GM18519 (cell line): ENCODE measurements at regions not wholly inside any gene's neighbourhood (a gene's known extent, or its start where the extent isn't known, plus 50 kb on each side); places are given as distances from the start of the nearest gene placed in this dataset.

ENCODE experiments used
- ATAC-seq: cut with Tn5 transposase; IDR thresholded peaks from one replicate; pipeline ENCODE4 v1.9.1; 2021; ENCODE audit warnings: mild to moderate bottlenecking, moderate library complexity; ENCODE audit not compliant: unreplicated experiment, low FRiP score

DNA sequence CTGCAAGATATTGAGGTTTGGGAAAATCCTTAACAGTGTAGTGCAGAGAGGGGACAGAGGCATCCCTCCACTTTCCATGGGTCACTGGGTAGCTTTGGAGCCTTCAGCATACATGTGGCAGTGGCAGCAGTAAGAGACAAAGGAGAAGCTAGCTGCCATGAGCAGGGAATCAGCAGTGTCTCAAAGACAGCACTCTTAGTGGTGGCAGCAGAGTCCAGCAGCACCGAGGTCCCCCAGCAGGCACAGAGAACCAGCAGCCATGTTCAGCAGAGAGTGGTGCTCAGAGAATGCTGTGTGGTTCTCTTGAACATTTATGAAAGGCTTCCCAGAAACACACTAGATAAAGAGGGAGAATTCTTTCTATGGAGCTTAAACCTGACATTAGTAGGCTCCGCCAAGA, 308.5 kb downstream of the CENPC start:
- no peak for ATAC-seq

DNA sequence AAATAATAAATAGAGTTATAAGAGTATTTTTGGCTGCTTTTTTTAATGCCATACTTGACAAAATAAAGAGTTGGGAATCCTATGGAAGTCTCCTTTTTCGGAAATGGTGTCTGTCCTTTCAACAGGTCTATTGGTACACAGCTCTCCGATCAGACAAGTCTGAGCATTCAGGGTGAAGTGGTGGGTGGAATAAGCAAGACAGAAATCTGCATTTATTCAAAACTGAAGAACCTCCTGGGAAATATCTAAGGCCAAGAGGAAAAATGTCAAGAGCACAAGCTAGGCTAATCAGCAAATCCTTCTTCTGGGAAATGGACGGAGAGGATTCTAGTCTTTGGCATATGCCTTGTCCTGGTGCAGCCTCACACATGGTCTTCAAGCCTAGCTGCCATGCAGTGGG, 309.0 kb downstream of the CENPC start:
- no peak for ATAC-seq

DNA sequence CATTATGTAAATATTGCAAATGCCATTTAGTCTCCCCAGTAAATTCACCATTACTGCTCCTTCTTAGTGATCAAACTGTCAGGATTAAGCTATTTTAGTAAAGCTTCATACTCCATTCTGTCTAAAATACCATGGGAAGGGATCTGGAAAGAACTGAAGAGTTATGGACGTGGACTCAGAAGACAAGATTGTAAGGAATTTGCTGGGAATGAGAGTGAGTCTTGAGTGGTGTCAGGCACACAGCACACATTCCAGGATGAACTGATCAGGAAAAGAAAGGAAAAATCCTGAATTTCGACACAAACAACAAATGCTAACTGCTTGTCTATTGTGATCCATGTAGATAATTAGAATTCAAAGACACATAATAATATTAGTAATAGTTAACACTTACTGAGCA, 311.0 kb downstream of the CENPC start:
- ATAC-seq, result no peak

DNA sequence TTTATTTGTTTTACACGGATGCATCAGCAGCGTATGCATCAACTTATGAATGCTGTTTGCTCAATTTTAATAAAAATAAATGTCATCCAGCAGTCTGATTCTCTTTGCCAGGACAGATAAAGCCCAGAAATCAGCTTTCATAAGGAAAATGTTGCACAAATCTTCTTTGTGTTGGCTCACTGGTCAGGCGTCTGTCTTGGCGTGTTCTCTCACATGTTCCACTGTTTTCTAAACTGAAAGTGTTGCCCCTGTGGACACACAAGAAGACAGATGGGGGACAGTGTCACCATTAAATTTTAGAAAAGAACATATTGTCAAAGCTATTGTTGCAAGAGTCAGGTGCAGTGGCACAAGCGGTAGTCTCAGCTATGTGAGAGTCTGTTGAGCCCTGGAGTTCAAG, 316.2 kb downstream of the CENPC start:
- no peak for ATAC-seq

DNA sequence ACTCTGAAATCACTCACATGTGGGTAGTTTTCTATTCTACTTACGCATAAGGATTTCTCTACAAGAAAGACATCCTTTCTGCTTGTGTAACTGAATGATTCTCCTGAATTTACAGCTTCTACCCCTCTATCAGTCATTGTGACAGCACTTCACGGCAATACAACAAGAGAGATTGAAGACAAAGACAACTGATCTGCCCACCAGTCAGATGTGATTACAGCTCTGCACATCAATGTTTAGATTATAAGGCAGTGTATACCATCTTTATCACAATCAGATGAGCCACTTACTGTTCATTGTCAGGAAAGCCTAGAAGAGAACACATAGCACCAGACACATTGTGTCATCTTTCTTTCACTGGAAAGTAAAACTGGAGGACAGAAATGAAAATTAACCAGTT, 324.4 kb downstream of the CENPC start:
- ATAC-seq, result no peak

DNA sequence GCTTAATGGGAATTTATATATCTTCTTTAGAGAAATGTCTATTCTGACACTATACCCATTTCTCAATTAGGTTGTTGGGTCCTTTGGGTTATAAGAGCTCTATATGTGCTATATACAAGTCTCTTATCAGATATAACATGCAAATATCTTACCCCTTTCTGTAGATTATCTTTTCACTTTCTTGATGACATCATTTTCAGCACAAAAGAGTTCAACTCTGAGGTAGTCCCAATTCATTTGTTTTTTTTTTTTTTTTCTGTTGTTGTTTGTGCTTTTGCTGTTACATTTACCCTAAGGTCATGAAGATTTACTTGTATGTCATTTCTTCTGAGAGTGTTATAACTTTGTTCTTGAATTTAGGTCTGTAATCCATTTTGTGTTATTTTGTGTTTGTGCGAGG, 326.4 kb downstream of the CENPC start:
- ATAC-seq, result no peak

DNA sequence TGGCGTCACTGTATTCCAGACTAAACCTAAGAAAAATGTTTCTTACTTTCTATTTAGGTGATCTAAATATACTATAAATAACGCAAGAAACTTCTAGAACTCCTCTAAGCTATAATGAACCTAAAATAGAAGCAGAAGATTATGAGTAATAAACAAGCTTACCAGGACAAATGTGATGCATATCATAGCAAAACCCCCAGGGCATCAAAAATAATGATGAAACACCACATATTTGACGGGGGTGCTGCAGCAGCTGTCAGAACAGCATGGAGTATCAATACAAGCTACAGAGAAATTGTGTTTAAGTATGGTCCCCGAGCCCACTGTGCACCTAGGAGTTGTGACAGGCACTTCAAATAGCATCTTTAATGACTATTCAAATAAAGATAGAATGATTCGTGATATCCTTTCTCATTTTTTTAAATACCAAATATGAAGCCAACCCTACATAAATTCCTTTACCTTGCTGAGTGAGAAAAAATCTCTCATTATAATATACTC, 337.3 kb downstream of the CENPC start:
- no peak for ATAC-seq

DNA sequence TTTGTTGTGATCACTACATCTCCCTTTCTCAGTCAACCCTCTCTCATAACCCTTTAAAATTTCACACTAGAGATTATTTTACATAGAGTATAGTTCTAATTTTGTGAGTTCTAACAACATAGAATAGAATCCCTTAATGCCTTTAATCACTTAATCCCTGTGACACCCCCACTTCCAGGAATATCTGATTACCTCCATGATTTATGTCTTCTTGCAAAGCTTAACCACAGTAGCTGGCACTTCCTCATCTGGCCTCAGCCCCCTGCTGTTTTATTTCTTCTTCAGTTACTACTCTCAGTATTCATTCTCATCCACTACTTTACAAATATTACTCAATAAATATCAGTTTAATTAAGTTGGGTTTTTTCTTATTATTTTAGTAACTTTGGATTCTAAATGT, 340.9 kb downstream of the CENPC start:
- ATAC-seq, result no peak

DNA sequence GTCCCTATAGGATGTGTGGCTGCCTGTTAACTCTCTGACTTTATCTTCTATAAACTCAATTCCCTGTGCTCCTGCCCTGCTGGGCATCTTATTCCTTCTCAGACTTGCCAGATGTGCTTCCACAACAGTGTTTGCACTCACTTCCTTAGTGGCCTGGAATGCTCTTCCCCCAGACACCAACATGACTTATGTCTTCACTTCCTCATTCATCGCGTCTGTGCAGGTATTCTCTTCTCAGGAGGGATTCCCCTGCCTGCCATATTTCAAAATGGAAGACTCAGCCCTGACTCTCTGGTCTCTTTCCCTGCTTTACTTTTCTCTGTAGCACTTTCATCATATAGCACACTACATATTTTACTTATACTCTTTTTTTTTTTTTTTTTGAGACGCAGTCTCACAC, 344.0 kb downstream of the CENPC start:
- peak; percentile 35 for ATAC-seq

DNA sequence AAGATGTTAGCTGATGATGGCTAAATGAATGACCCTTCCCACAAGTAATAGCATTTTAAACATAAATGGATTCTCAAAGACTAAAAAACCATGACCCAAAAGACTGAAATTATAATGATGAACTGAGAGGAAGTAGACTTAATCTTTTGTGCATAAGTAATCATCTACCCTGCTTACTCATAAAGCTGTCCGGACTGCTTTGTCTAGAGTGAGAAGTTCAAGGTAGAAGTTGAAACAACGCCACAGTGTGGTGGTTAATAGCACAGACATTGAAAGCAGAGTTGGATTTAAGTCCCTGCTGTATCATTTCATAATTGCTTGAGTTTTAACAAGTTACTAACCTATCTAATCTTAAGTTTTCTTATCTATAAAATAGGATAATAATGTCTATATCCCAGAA, 346.6 kb downstream of the CENPC start:
- ATAC-seq, result peak; percentile 75

DNA sequence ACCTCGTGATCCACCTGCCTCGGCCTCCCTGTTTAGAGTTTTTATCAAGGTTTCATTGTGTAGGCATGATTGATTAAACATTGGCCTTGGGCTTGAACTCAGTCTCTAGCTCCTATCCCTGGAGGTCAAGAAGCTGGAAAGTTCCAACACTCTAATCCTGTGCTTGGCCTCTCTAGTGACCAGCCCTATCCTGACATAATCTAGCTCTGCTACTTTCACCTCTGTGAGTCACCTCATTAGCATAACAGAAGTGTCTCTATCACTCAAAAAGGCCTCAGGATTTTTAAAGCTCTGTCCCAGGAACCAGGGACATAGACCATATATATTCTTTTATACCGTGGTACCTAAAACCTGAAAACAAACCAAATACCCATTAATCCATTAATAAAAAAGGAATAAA, 377.5 kb downstream of the CENPC start:
- ATAC-seq, result no peak

DNA sequence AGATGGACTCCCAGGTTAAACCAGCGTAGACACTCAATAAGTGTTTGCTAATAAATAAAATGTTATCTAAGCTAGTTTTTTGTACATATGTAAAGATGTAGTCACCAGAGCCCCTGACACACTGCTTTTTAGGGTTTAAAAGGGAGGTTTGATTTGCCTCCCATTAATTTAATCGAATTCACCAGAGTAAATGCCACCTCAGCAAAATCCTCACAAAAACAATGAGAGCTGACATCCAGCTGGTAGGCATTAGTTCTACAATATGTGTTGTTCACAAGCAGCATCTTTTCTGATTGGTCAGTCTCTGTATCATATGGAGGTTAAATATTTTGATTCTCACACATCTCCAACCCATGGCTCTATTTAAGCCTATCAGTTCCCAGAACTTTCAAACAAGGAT, 382.6 kb downstream of the CENPC start:
- ATAC-seq, result no peak

DNA sequence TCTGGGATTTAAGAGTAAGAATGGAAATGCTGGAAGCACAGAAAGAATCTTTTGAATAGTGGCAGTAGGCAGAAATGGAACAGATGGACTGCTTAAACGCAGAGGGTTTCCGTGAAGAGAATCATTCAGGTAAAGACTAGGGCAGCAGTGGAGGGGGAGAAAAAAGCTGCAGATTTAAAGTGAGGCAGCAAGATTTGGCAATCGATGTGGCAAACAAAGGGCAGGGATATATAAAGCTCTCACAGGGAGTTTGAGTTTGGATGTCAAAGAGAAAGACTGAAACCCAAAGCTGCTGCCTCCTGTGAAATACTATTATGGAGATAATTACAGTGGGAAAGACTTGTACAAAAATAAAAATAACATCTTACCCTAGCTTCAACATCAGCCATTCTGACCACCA, 384.0 kb downstream of the CENPC start:
- ATAC-seq, result no peak

DNA sequence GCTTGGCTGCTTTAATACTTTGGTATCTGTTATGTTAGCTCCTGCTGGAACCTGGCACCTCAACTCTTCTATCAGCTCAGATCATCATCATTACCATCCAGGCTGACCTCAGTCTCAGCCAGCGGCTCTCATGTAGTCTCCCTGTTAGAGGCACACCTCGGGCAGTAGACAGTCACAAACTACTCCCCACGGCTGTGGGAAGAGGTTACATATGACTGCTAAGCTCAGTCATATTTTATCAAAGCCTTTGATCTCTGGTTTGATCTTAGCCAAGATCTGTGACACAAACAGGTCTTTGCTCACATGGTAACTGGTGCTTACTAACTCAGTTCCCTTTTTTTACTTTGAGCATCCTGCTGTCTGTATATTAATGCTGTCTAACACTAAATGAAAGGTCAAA, 384.9 kb downstream of the CENPC start:
- no peak for ATAC-seq

DNA sequence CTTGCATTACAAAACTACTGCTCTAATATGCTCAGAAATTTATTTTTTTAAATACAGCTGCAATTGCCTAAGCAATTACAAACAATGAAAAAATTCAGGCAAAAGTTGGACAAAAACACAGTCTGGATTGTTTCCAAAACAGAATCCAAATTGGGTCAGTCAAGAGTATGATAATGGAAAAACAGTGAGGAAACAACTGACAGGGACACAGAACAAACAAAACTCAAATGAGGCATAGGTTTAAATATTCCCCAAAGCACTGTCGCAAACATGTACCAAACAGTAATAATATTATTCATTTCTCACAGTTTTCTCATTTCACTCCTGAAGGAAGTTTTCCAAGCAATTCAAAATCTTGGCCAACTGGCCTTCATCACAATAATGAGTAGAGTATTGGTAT, 386.6 kb downstream of the CENPC start:
- no peak for ATAC-seq

DNA sequence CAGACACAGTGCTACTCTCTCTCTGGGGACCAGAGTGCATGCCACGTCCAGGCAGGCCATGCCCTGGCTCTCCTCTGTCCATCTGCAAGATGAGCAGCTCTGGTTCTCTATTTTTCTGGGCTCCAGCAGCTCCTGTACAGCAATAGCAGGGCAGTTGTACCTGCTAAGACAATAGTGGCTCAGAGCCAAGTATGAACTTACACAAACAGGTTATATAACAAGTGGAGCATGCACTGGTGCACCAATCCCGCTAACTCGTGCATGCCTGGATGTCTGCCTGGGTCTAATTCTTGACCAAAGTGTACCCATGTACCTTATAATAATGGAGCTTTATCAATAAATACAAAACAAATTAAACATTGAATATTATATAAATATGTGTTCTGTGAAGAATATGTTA, 392.3 kb downstream of the CENPC start:
- no peak for ATAC-seq

DNA sequence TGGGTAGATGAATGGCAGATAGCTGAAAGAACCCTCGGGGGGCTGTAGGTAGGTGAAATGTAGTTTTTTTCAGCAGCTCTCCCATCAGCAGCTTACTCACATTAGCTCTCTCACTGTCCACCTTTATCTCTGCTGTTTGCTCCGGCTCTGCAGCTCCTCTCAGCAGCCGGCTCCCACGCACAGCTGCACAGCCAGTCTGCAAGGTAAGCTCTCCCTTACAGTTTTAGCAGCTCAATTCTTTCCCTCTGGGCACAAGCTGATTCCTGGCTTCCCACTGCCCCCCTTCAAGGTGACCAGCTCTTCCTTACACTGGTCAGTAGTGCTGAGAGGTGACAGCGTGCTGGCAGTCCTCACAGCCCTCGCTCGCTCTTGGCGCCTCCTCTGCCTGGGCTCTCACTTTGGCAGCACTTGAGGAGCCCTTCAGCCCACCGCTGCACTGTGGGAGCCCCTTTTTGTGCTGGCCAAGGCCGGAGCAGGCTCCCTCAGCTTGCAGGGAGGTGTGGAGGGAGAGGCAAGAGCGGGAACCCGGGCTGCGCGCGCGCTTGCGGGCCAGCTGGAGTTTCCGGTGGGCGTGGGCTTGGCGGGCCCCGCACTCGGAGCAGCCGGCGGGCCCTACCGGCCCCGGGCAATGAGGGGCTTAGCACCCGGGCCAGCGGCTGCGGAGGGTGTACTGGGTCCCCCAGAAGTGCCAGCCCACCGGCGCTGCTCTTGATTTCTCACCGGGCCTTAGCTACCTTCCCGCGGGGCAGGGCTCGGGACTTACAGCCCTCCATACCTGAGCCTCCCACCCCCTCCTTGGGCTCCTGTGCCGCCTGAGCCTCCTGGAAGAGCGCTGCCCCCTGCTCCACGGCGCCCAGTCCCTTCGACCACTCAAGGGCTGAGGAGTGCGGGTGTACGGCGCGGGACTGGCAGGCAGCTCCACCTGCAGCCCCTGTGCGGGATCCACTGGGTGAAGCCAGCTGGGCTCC, 393.6 kb downstream of the CENPC start:
- no peak for ATAC-seq

DNA sequence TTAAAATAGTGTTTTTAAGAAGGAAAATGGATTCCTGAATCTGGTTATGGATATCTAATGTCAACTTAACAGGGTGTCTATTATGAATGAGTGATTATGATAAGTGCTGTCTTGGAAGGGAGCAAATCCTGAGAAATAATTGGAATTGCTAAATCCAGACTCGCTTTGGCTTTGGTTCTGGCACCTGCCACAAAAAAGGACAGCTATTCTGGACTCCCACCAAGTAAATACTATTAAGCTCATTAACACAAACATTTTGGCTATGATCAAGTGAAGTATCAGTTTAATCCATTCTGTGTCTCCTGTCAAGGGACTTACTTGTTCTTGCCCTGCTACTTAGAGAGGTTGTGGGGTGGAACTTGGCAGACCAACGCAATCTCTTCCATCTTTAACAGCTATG, 403.7 kb downstream of the CENPC start:
- no peak for ATAC-seq

DNA sequence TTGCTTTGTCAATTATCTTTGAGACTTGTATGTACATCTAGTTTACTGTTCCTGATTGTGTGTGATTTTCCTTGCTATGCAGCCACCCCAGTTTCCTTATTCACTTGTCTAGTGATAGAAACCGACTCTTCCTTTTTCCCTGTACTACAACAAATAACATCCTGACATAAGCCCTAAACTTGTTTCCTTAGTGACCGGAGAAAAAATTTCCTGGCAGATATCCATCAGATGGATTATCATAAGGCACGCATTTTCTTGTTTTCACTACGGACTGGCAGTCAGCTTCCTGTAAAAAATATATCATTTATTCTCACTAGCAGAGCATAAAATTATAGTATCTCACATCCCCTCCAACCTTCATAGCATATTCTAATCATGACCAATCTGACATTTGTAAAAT, 410.7 kb downstream of the CENPC start:
- no peak for ATAC-seq

DNA sequence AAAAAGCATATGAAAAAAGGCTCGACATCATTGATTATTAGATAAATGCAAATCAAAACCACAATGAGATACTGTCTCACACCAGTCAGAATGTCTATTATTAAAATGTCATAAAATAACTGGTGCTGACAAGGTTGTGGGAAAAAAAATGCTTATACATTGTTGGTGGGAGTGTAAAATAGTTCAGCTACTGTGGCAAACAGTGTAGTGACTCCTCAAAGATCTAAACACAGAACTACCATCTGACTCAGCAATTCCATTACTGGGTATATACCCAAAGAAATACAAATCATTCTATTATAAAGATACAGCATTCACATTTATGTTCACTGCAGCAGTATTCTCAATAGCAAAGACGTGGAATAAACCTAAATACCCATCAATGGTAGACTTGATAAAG, 412.1 kb downstream of the CENPC start:
- no peak for ATAC-seq

DNA sequence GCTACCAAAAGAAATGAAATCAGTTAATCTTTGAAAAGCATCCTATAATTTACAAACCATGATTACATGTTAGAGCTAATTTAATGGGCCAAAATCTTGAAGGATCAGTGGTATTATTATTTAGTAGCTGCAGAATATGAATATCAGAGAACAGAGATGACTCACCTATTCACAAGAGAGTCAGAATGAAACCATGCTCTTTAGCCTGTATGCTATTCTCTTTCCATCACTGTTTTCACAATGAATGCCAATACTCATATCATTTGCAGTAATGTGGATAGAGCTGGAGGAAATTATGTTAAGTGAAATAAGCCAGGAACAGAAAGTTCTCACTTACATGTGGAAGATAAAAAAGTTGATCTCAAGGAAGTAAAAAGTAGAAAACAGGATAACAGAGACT, 414.1 kb downstream of the CENPC start:
- ATAC-seq, result peak; percentile 99

DNA sequence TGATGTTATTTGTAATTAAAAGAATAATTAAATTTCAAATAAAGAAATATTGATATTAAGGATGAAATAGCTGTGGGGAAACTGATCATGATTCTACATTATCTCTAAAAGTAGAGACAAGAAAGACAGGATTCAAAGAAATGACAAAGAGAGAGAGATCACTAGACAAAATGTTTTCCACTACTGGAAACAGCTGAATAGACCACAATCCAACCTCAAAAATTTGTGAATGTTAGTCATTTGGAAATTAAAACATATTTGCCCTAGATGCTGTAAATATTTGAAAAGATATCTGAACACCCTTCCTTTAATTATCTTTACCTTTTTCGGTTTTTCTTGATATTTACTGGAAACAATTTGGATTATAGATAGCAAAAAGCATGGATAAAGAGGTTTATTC, 414.9 kb downstream of the CENPC start:
- no peak for ATAC-seq
